ENCODE measurements at regions not wholly inside any gene's neighbourhood (a gene's known extent, or its start where the extent isn't known, plus 50 kb on each side); places are given as distances from the start of the nearest gene placed in this dataset.

DNA sequence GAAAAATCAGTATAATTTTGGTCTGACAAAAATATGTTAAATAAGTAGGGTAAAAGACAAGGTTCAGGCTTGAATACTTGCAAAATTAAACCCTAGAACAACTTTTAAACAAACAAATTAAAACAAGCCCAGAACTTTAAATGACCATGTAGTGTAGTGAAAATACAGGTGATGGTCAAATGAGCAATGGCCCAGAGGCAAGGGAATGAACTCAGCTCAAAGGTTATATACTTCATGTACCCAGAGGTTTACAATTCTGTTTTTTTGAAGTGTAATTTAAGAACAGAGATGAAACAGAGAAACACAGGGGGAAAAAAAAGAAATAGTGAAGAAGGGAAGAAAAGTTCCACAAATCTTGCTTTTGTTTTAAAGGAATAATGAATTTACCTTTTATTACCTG is 949.2 kb downstream of the TRHDE start:
- TF ChIP-seq, protein P1, sequence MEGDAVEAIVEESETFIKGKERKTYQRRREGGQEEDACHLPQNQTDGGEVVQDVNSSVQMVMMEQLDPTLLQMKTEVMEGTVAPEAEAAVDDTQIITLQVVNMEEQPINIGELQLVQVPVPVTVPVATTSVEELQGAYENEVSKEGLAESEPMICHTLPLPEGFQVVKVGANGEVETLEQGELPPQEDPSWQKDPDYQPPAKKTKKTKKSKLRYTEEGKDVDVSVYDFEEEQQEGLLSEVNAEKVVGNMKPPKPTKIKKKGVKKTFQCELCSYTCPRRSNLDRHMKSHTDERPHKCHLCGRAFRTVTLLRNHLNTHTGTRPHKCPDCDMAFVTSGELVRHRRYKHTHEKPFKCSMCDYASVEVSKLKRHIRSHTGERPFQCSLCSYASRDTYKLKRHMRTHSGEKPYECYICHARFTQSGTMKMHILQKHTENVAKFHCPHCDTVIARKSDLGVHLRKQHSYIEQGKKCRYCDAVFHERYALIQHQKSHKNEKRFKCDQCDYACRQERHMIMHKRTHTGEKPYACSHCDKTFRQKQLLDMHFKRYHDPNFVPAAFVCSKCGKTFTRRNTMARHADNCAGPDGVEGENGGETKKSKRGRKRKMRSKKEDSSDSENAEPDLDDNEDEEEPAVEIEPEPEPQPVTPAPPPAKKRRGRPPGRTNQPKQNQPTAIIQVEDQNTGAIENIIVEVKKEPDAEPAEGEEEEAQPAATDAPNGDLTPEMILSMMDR (conservative IDR thresholded peaks at IDR 0.05) = no peak
- H4K91ac ChIP-seq (ENCODE audit: insufficient read length, low read depth, low read length) = no peak overlapping the region
- Mint-ChIP-seq H3K36me3 (ENCODE audit: insufficient read depth in 1 of 3, low read depth in 3 of 3) (no peaks in the 10 kb centered on the region), H3K27me3 (ENCODE audit: low read depth) (no peaks in the 10 kb centered on the region), H3K4me1 (no peaks in the 10 kb centered on the region), H3K9me3 (peaks cover 0 to 6% of the 10 kb centered on the region in 2 experiments; a peak in 3 of 5 replicates), H3K27ac (no peak overlapping the region), H3K4me3 (no peak overlapping the region)
- H3K23ac ChIP-seq (ENCODE audit: insufficient read length, low read depth, low read length) = no peak overlapping the region
- H4K5ac ChIP-seq (ENCODE audit: insufficient read length, low read depth, low read length) = no peak overlapping the region
- no peaks in the 10 kb centered on the region for H3K79me1 ChIP-seq (ENCODE audit: insufficient read depth, low read depth, low read length, poor library complexity, severe bottlenecking)
- no peak overlapping the region for H2BK12ac ChIP-seq (ENCODE audit: insufficient read length, low read depth, low read length)
- H3T11ph ChIP-seq (ENCODE audit: low read length) = no peak overlapping the region
- no peak overlapping the region for H3K4me2 ChIP-seq (ENCODE audit: insufficient read depth, insufficient read length, low read length)
- no peaks in the 10 kb centered on the region for H3K9me3 ChIP-seq (ENCODE audit: control insufficient read depth, low read depth, low read length)
- H2AFZ ChIP-seq (ENCODE audit: low read length) = no peak overlapping the region
- no peaks in the 10 kb centered on the region for H3K27me3 ChIP-seq (ENCODE audit: insufficient read depth, low read length)
- H3K9ac ChIP-seq (ENCODE audit: extremely low read depth, insufficient read length, low read length) = no peak overlapping the region
- no peak overlapping the region for H3K27ac ChIP-seq (ENCODE audit: insufficient read length, low read depth, low read length)
- H2AK5ac ChIP-seq (ENCODE audit: insufficient read length, low read length) = no peak overlapping the region
- no peak overlapping the region for H4K8ac ChIP-seq (replicated peaks; ENCODE audit: insufficient read length, low read depth, low read length)
- H2BK120ac ChIP-seq (ENCODE audit: low read depth, low read length, poor library complexity, severe bottlenecking) = no peak overlapping the region
- H2BK5ac ChIP-seq (ENCODE audit: insufficient read length, low read length) = no peak overlapping the region
- no peaks in the 10 kb centered on the region for H3K4me1 ChIP-seq (ENCODE audit: insufficient read depth, low read length)
- no peak for DNase-seq
- H3K18ac ChIP-seq (ENCODE audit: insufficient read length, low read depth, low read length) = no peak overlapping the region
- H3K23me2 ChIP-seq (ENCODE audit: insufficient read length, low read depth, low read length, poor library complexity, severe bottlenecking) = no peaks in the 10 kb centered on the region
- no peak overlapping the region for H2BK20ac ChIP-seq (ENCODE audit: low read depth, low read length, poor library complexity, severe bottlenecking)
- H3K79me2 ChIP-seq (ENCODE audit: insufficient read depth, low read length) = no peaks in the 10 kb centered on the region
- H3K14ac ChIP-seq (ENCODE audit: insufficient read depth, low read length) = no peak overlapping the region
- no peak overlapping the region for H2BK15ac ChIP-seq (ENCODE audit: low read depth, low read length)
- no peak overlapping the region for H3K56ac ChIP-seq (ENCODE audit: insufficient read length, low read depth, low read length)
- no peaks in the 10 kb centered on the region for H4K20me1 ChIP-seq (ENCODE audit: control insufficient read depth, insufficient read depth, insufficient read length)
- H3K4ac ChIP-seq (ENCODE audit: low read depth, low read length) = no peak overlapping the region

Measured in H9 (cell line).